ENCODE measurements at regions not wholly inside any gene's neighbourhood (a gene's known extent, or its start where the extent isn't known, plus 50 kb on each side); places are given as distances from the start of the nearest gene placed in this dataset.

DNA sequence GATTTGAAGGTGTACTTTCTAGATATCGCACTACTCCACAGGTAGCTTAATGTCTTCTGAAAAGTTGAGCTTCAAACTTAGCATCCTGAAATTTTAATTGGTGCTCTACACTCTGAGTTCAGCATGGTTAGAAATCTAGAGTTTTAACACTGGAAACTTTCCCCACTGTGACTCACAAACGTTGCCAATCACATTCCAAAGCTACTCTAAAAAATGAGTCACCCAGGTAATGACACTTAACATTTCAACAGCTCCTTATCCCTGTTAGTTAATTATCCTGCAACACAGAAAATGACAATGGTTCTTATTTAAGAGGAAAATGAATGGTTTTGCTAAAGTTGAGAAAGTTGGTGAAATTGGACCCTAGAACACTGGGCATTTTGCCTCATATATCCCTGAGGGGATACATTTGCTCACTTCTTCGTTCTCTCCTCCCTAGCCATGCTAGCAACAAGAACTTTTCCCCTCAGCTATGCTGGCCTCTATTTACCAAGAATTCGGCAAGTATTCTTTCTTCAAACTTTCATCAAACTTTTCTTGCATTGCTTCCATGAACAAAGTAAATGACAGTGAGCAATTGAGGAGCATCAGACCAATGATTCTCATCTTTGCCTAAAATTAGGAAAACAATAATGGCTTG is 1024.1 kb upstream of the KLHL29 start:
- no peak overlapping the region for H3K27ac ChIP-seq (ENCODE audit: low read depth, low read length)

DNA sequence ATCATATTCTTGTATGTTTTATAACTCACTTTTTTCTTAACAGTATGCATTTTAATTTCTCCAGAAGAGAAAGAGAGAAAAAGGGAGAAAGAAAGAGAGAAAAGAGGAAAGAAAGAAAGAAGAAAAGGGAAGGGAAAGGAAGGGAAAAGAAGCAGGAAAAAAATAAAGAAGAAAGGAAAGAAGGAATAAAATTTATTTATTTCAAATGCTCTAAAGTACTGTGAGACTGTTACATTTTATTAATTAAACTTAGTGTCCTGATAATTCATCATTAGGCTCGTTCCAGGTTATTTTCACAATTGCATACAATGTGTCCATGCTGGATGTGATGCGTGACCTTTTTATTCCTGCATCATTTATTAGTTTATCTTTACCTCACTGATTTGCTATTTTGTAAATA is 1023.4 kb upstream of the KLHL29 start:
- Histone ChIP-seq H3K4me2 (ENCODE audit: low read depth, low read length, poor library complexity, severe bottlenecking) (no peak overlapping the region), H4K20me1 (ENCODE audit: low read depth, low read length) (no peaks in the 10 kb centered on the region), H3K9ac (ENCODE audit: low read length) (no peak overlapping the region), H2AFZ (ENCODE audit: low read depth, low read length, severe bottlenecking) (no peak overlapping the region), H3K27ac (ENCODE audit: low read depth, low read length) (no peak overlapping the region), H3K9me2 (replicated peaks; ENCODE audit: insufficient read depth, low read length) (no peaks in the 10 kb centered on the region), H3K79me2 (ENCODE audit: insufficient read depth, low read length) (no peaks in the 10 kb centered on the region), H3K27me3 (ENCODE audit: low read length) (no peaks in the 10 kb centered on the region), H3K36me3 (ENCODE audit: low read length) (no peaks in the 10 kb centered on the region), H3K4me3 (ENCODE audit: insufficient read depth, low read length, poor library complexity, severe bottlenecking) (no peak overlapping the region), H3K9me3 (ENCODE audit: insufficient read depth, low read length) (no peaks in the 10 kb centered on the region), H3F3A (ENCODE audit: insufficient read depth) (no peaks in the 10 kb centered on the region)
- TF ChIP-seq EZH2phosphoT487 (conservative IDR thresholded peaks at IDR 0.05; ENCODE audit: low read length) = no peak
- TF ChIP-seq, protein P1, sequence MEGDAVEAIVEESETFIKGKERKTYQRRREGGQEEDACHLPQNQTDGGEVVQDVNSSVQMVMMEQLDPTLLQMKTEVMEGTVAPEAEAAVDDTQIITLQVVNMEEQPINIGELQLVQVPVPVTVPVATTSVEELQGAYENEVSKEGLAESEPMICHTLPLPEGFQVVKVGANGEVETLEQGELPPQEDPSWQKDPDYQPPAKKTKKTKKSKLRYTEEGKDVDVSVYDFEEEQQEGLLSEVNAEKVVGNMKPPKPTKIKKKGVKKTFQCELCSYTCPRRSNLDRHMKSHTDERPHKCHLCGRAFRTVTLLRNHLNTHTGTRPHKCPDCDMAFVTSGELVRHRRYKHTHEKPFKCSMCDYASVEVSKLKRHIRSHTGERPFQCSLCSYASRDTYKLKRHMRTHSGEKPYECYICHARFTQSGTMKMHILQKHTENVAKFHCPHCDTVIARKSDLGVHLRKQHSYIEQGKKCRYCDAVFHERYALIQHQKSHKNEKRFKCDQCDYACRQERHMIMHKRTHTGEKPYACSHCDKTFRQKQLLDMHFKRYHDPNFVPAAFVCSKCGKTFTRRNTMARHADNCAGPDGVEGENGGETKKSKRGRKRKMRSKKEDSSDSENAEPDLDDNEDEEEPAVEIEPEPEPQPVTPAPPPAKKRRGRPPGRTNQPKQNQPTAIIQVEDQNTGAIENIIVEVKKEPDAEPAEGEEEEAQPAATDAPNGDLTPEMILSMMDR (IDR thresholded peaks at IDR 0.05; ENCODE audit: insufficient read depth, low read length, poor library complexity, severe bottlenecking) = no peak

More for the DNA sequence above, 1024.1 kb upstream of the KLHL29 start:
- Histone ChIP-seq H3K36me3 (ENCODE audit: low read length) (no peaks in the 10 kb centered on the region), H3K9me3 (ENCODE audit: insufficient read depth, low read length) (no peaks in the 10 kb centered on the region), H3K79me2 (ENCODE audit: insufficient read depth, low read length) (no peaks in the 10 kb centered on the region), H3K4me3 (ENCODE audit: insufficient read depth, low read length, poor library complexity, severe bottlenecking) (no peak overlapping the region), H3K4me2 (ENCODE audit: low read depth, low read length, poor library complexity, severe bottlenecking) (no peak overlapping the region), H2AFZ (ENCODE audit: low read depth, low read length, severe bottlenecking) (no peak overlapping the region), H3K9ac (ENCODE audit: low read length) (no peak overlapping the region), H3K9me2 (replicated peaks; ENCODE audit: insufficient read depth, low read length) (no peaks in the 10 kb centered on the region), H3K27me3 (ENCODE audit: low read length) (no peaks in the 10 kb centered on the region), H3F3A (ENCODE audit: insufficient read depth) (no peaks in the 10 kb centered on the region), H4K20me1 (ENCODE audit: low read depth, low read length) (no peaks in the 10 kb centered on the region)
- TF ChIP-seq, protein P1 (IDR thresholded peaks at IDR 0.05; ENCODE audit: insufficient read depth, low read length, poor library complexity, severe bottlenecking) = no peak
- no peak for TF ChIP-seq EZH2phosphoT487 (conservative IDR thresholded peaks at IDR 0.05; ENCODE audit: low read length)

DNA sequence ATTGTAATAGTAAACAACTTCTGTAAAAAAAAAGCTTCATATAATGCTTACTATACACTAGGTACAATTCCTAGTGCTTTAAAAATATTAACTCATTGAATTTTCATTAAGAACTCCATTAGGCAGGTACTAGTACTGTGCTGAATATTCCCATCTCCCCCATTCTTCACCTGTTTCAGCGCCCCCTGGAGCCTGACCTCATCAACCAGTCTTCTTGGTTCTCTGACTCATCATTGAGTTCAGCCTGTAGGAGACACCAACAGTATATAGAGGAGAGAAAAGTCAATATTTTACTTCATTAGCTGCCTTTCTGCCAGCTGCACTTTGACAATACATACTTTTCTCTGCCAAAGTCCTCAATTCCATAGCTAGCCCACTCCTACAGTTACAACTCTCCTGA is 1009.9 kb upstream of the KLHL29 start:
- Histone ChIP-seq H3K9me2 (replicated peaks; ENCODE audit: insufficient read depth, low read length) (no peaks in the 10 kb centered on the region), H3K9ac (ENCODE audit: low read length) (no peak overlapping the region), H4K20me1 (ENCODE audit: low read depth, low read length) (no peaks in the 10 kb centered on the region), H3K4me3 (ENCODE audit: insufficient read depth, low read length, poor library complexity, severe bottlenecking) (no peak overlapping the region), H2AFZ (ENCODE audit: low read depth, low read length, severe bottlenecking) (no peak overlapping the region), H3K27me3 (ENCODE audit: low read length) (no peaks in the 10 kb centered on the region), H3K36me3 (ENCODE audit: low read length) (no peaks in the 10 kb centered on the region), H3K27ac (ENCODE audit: low read depth, low read length) (no peak overlapping the region), H3K9me3 (ENCODE audit: insufficient read depth, low read length) (no peaks in the 10 kb centered on the region), H3K4me2 (ENCODE audit: low read depth, low read length, poor library complexity, severe bottlenecking) (no peak overlapping the region), H3K79me2 (ENCODE audit: insufficient read depth, low read length) (no peaks in the 10 kb centered on the region), H3F3A (ENCODE audit: insufficient read depth) (no peaks in the 10 kb centered on the region)
- TF ChIP-seq EZH2phosphoT487 (conservative IDR thresholded peaks at IDR 0.05; ENCODE audit: low read length) = no peak
- TF ChIP-seq, protein P1 (IDR thresholded peaks at IDR 0.05; ENCODE audit: insufficient read depth, low read length, poor library complexity, severe bottlenecking) = no peak
